GM21381 (cell line): ENCODE measurements at regions not wholly inside any gene's neighbourhood (a gene's known extent, or its start where the extent isn't known, plus 50 kb on each side); places are given as distances from the start of the nearest gene placed in this dataset.
"Not testable (repeated sequence)": the region's sequence is repeated elsewhere in the genome, so short reads cannot be mapped to it uniquely, and the experiment has no call there.

Experiments used
- ATAC-seq: cut with Tn5 transposase; IDR thresholded peaks from one replicate; pipeline ENCODE4 v1.9.1; 2021; ENCODE audit warnings: mild to moderate bottlenecking, moderate library complexity; ENCODE audit not compliant: unreplicated experiment

GRCh38 chr14:37784827-37785223 is 189.4 kb downstream of the TTC6 start:
- ATAC-seq = not testable (repeated sequence)

DNA sequence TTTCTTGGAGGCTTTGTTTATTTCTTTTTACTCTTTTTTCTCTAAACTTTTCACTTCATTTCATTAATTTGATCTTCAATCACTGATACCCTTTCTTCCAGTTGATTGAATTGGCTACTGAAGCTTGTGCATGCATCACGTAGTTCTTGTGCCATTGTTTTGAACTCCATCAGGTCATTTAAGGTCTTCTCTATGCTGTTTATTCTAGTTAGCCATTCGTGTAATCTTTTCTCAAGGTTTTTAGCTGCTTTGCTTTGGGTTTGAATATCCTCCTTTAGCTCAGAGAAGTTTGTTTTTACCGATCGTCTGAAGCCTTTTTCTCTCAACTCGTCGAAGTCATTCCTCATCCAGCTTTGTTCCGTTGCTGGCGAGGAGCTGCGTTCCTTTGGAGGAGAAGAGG is 189.9 kb downstream of the TTC6 start:
- ATAC-seq = not testable (repeated sequence)

DNA sequence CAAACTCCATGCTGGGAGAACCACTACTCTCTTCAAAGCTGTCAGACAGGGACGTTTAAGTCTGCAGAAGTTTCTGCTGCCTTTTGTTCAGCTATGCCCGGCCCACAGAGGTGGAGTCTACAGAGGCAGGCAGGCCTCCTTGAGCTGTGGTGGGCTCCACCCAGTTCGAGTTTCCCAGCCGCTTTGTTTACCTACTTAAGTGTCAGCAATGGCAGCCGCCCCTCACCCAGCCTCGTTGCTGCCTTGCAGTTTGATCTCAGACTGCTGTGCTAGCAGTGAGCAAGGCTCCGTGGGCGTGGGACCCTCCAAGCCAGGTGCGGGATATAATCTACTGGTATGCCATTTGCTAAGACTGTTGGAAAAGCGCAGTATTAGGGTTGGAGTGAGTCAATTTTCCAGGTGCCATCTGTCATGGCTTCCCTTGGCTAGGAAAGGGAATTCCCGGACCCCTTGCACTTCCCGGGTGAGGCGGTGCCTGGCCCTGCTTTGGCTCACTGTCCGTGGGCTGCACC is 190.7 kb downstream of the TTC6 start:
- ATAC-seq = not testable (repeated sequence)

DNA sequence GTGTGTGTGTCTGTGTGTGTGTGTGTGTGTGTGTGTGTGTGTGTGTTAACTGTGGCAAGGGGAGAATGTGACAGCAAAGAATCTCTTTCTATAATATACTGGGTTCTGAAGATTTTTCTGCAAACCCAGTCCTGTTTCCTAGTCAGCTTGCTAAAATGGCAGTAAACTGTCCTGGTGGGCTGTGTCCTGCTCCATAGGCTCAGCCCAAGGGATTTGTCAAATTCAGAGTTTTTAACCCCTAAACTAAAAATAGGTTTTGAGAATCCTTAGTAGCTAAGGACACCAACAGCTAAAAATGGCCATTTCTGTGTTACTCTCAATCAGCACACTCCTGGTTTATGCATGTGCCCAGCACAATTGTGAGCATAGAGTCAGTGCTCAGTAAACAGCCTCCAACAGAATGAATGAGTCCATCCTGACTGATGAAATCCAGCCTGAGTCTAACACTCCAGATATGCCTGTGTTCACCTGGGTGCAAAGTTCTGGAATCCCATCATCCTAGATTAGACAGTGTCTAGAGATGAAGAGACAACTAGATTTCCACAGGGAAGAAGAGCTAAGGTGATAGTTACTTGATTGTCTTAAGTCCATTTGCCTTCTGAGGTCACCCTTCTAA is 192.6 kb downstream of the TTC6 start:
- no peak for ATAC-seq

DNA sequence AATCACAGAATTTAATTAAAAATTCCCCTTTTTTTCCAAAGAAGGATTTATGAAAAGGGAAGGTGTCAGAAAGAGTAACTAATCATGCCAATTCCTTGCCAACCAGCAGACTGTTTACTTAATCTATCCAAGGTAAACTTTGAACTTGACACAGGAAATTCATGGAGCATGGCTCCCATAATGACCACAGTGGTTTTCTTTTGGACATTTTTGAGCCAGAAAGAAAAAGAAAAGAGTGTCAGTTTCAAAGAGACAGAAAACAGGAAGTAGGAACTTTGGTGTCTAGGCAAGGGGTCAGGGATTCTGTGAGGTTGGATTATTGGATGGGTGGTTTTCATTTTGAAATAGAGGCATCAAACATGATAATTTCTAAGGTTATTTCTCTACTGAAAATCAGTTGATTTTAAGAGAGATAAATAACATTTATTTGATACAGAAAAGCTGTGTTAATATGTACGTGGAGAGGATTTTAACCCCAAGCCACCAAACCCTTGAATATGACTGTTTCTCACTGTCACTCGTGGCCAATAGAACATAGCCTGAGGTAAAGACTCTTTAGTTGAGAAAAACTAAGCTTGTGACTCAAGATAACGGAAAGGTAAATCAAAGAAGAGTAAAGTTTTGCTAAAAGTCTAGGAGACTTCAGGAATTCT is 196.1 kb downstream of the TTC6 start:
- no peak for ATAC-seq

- no peak for ATAC-seq
Observed at GRCh38 chr14:37792124-37792523, 196.7 kb downstream of the TTC6 start.

DNA sequence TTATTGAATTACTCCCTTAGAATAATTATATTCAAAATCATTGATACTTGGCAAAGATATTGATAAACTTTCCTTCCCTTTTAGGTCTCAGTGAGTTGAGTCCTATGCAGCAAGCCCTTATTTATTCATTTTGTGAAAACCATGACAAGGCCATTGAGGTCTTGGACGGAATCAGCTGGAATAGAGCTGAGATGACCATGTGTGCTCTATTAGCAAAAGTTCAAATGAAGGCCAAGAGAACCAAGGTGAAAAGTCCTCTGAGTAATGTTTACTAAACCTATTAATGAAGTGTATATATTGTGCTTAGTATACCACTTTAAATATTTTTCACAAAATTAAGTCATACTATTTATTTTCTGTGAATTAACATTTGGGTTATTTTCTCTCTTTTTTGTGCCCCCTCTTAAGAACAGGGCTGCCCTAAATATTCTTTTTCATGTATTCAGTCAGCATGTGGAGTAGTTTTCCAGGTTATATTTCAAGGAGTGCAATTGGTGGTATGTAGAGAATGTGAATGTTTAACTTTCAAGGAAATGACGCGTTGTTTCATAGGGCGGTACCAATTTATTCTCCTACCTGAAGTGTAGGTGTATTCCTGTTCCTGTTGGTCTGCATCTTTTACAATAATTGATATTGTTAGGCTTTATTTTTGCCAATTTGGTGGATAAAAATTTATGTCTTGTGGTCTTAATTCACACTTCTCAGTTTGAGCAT is 201.4 kb downstream of the TTC6 start:
- no peak for ATAC-seq

DNA sequence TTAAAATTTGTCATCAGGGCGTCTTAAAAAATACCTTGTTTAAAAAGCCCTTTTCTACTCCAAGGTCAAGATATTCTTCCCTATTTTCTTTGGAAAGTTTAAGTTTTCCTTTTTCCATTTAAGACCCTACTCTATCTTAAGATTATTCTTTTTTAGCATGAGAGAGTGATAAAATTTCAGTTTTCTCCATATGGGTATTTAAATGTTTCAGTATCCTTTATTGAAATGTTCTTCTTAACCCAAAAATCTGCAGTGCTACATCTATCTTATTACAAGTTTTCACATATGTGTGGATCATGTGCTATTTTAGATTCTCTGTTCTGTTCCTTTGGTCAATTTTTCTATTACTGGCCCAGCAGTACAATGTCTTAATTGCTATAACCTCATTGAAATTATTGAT is 202.2 kb downstream of the TTC6 start:
- no peak for ATAC-seq

DNA sequence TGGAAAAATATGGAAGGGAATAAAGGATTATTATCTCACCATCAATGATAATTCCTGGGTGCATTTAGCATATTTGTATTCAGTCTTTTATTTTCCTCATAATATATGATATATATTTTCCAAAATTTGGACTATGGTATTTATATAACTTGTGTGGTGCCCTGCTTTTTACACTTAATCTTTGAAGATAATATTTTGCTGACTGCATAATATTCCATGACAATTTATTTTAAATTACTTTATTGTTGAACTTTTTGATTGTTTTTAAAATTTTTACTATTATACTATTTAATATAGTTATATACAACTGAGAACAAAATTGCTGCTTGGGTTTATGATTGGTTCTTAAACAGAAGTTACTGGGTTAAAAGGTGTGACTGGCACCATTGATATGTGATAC is 212.3 kb downstream of the TTC6 start:
- no peak for ATAC-seq

DNA sequence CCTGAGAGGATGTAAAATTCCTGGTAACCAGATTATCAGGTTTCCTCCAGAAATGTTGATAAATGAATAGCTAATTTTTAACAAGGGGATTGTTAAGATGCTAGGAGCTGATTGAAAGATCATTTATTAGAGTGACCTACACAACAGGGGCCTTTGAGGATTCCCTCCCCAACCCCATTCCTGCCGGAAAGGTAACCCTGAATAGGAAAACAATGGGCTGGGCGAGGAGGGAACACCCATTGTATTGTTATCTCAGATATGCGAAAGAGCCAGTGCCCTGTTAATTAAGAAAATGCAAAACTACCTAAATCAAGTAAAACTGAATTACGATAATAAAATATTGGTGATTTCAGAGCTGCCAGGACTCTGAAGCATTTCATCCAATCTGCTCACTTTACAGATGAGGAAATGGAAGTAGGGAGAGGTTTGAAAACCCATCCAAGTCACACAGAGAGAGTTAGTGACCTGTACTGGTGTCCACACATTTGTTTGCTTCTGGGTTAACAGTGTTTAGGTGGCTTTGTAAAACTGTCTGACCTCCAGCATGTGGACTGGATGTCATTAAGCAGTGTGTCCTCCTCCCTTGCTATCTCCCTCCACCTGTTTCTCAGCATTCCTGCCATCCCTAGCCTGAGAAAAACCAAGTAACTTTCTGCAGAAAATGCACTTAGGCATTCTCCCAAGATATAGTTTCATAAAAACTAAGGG is 214.8 kb downstream of the TTC6 start:
- no peak for ATAC-seq

- no peak for ATAC-seq
Observed at GRCh38 chr14:37813732-37814131, 218.3 kb downstream of the TTC6 start.

- no peak for ATAC-seq
Observed at GRCh38 chr14:37816135-37816534, 220.7 kb downstream of the TTC6 start.

DNA sequence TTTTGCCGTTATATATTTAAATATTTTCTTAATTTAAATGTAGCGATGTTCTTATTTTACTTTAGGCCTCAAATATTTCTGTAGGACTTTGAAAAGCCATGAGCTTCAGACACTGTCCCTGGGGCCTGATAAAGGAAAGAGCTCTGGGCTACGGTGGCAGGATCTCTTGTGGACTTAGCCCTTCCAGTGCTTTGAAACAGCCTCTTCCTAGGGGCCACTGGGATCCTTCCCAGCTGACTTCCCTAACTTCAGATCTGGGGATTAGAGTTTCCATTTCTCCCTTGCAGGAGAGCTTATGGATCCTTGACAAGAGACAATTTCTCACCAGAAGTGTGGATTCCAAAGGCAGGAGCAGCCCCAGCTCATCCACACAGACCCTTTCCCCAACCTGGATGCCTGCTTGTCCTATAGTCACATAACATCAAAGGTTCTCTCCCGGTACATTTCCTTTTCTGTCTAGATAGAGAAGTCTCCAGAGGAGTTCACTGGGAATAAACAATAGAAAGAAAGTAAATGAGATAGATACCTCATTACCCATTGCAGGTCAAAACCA is 221.4 kb downstream of the TTC6 start:
- no peak for ATAC-seq

- no peak for ATAC-seq
Observed at GRCh38 chr14:37819155-37820015, 224.0 kb downstream of the TTC6 start.

GRCh38 chr14:37820810-37821209 is 225.4 kb downstream of the TTC6 start:
- not testable (repeated sequence) for ATAC-seq

GRCh38 chr14:37824939-37825712 is 229.7 kb downstream of the TTC6 start:
- ATAC-seq = no peak

GRCh38 chr14:37826869-37827268 is 231.4 kb downstream of the TTC6 start:
- no peak for ATAC-seq

GRCh38 chr14:37830271-37830670 is 234.8 kb downstream of the TTC6 start:
- ATAC-seq = no peak

DNA sequence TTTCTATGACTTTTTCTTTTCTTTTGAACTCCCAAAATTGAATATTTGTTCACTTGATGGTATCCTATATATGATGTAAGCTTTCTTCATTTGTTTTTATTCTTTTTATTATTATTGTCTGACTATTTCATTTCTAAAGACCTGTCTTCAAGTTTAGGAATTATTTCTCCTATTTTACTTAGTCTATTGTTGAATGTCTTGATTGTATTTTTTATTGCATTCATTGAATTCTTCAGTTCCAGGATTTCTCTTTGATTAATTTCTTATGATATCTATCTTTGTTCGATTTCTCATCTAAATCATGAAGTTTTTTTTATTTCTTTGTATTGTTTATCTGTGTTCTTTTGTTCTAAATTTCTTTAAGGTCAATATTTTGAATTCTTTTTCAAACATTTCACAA is 238.8 kb downstream of the TTC6 start:
- no peak for ATAC-seq
